ENCODE measurements at regions not wholly inside any gene's neighbourhood (a gene's known extent, or its start where the extent isn't known, plus 50 kb on each side); places are given as distances from the start of the nearest gene placed in this dataset.

DNA sequence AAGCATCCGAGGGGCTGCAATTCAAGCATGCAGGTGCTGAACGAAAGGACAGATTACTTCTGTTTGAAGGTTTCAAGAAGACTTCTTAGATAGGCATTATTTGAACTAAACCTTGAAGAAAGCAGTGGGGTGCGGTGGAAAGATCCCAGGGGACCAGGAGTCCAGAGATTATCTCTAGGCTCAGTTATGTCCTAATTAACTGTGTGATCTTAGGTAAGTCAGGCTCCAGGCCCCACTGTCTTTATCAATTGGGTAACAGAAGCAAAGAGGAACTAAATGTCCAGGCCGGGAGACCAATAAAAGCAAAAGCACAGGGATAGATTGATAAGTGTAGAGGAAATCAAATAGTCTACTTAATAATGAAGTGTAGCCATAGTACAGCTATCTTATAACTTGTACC is 72.9 kb upstream of the CDC42BPA start:
- DNase-seq (ENCODE audit: low read depth, low spot score): no peak
- H3K4me3 ChIP-seq (ENCODE audit: control insufficient read depth in 2 of 3, extremely low read depth in 1 of 3, insufficient read depth in 2 of 3, low read depth in 1 of 3, low read length in 3 of 3): no peak overlapping the region
- TF ChIP-seq CTCF (optimal IDR thresholded peaks at IDR 0.05 in 1 of 3, IDR thresholded peaks at IDR 0.05 in 1 of 3, conservative IDR thresholded peaks at IDR 0.05 in 1 of 3; ENCODE audit: extremely low read depth in 1 of 3, insufficient read depth in 2 of 3, low read length in 3 of 3) (no peak), EZH2 (IDR thresholded peaks at IDR 0.05; ENCODE audit: low read length) (no peak)
- dilution Hi-C loops (cut with MboI; ENCODE audit: extremely low pct_ligation_motif_present, low sequenced_read_pairs): no loop called here
- H3K4me1 ChIP-seq (ENCODE audit: control insufficient read depth, extremely low read depth, insufficient read depth, low read length): peaks cover 6% of the 10 kb centered on the region
- no peak for FAIRE-seq
- H3K27me3 ChIP-seq (ENCODE audit: control insufficient read depth, extremely low read depth, insufficient read depth, low read length): no peaks in the 10 kb centered on the region
- H4K20me1 ChIP-seq (ENCODE audit: control insufficient read depth, extremely low read depth, insufficient read depth, low read length): no peaks in the 10 kb centered on the region
- H3K79me2 ChIP-seq (ENCODE audit: control insufficient read depth, insufficient read depth, low read length): no peaks in the 10 kb centered on the region
- no peaks in the 10 kb centered on the region for H3K9me3 ChIP-seq (ENCODE audit: control insufficient read depth, low read depth, low read length)
- H3K9me1 ChIP-seq (ENCODE audit: control insufficient read depth, extremely low read depth, insufficient read depth, low read length): no peaks in the 10 kb centered on the region
- H3K36me3 ChIP-seq (ENCODE audit: control insufficient read depth in 2 of 2, extremely low read depth in 1 of 2, insufficient read depth in 2 of 2, low read length in 2 of 2): no peaks in the 10 kb centered on the region
- H3K9ac ChIP-seq (ENCODE audit: control insufficient read depth, extremely low read depth, insufficient read depth, low read length): no peak overlapping the region
- H3K4me2 ChIP-seq (ENCODE audit: control insufficient read depth, extremely low read depth, insufficient read depth, low read depth, low read length): no peak overlapping the region
- H3K27ac ChIP-seq (ENCODE audit: control insufficient read depth, insufficient read depth, low read length): no peak overlapping the region
- no peak overlapping the region for H2AFZ ChIP-seq (ENCODE audit: control insufficient read depth, low read length)

DNA sequence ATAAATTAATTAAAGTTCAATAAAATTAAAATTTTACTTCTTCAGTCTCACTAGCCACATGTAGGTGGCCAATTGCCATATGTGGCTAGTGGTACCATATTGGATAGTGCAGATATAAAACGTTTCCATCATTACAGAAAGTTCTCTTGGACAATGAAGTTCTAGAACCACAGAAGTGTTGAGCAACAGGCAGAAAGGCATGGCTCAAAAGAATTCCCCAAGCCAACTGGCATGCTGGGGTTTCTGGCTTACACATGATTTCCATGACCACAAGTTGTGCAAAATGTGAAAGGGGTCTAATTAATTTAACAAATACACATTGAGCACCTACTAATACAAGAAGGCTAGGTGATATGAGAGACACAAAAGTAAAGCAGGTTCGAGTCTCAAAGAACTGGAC is 72.2 kb upstream of the CDC42BPA start:
- no peaks in the 10 kb centered on the region for H3K79me2 ChIP-seq (ENCODE audit: control insufficient read depth, insufficient read depth, low read length)
- TF ChIP-seq EZH2 (IDR thresholded peaks at IDR 0.05; ENCODE audit: low read length) (no peak), CTCF (optimal IDR thresholded peaks at IDR 0.05 in 1 of 3, IDR thresholded peaks at IDR 0.05 in 1 of 3, conservative IDR thresholded peaks at IDR 0.05 in 1 of 3; ENCODE audit: extremely low read depth in 1 of 3, insufficient read depth in 2 of 3, low read length in 3 of 3) (no peak)
- H3K27ac ChIP-seq (ENCODE audit: control insufficient read depth, insufficient read depth, low read length): no peak overlapping the region
- H2AFZ ChIP-seq (ENCODE audit: control insufficient read depth, low read length): no peak overlapping the region
- no peaks in the 10 kb centered on the region for H4K20me1 ChIP-seq (ENCODE audit: control insufficient read depth, extremely low read depth, insufficient read depth, low read length)
- H3K4me1 ChIP-seq (ENCODE audit: control insufficient read depth, extremely low read depth, insufficient read depth, low read length): peaks cover 6% of the 10 kb centered on the region
- dilution Hi-C loops (cut with MboI; ENCODE audit: extremely low pct_ligation_motif_present, low sequenced_read_pairs): no loop called here
- H3K9ac ChIP-seq (ENCODE audit: control insufficient read depth, extremely low read depth, insufficient read depth, low read length): no peak overlapping the region
- no peaks in the 10 kb centered on the region for H3K9me1 ChIP-seq (ENCODE audit: control insufficient read depth, extremely low read depth, insufficient read depth, low read length)
- no peak overlapping the region for H3K4me2 ChIP-seq (ENCODE audit: control insufficient read depth, extremely low read depth, insufficient read depth, low read depth, low read length)
- H3K9me3 ChIP-seq (ENCODE audit: control insufficient read depth, low read depth, low read length): no peaks in the 10 kb centered on the region
- FAIRE-seq (no peak), DNase-seq (ENCODE audit: low read depth, low spot score) (no peak)
- no peaks in the 10 kb centered on the region for H3K27me3 ChIP-seq (ENCODE audit: control insufficient read depth, extremely low read depth, insufficient read depth, low read length)
- no peaks in the 10 kb centered on the region for H3K36me3 ChIP-seq (ENCODE audit: control insufficient read depth in 2 of 2, extremely low read depth in 1 of 2, insufficient read depth in 2 of 2, low read length in 2 of 2)
- no peak overlapping the region for H3K4me3 ChIP-seq (ENCODE audit: control insufficient read depth in 2 of 3, extremely low read depth in 1 of 3, insufficient read depth in 2 of 3, low read depth in 1 of 3, low read length in 3 of 3)

Measured in keratinocyte (primary cell).